SKM-1 treated with dmso at 0.1 percent for 144 hours (cell line): ENCODE measurements at regions not wholly inside any gene's neighbourhood (a gene's known extent, or its start where the extent isn't known, plus 50 kb on each side); places are given as distances from the start of the nearest gene placed in this dataset.
"Not testable (repeated sequence)": the region's sequence is repeated elsewhere in the genome, so short reads cannot be mapped to it uniquely, and the experiment has no call there.

ENCODE experiments used
- DNase-seq: peaks from one replicate; lab custom pipeline; 2025; ENCODE audit not compliant: unreplicated experiment; lab: John Stamatoyannopoulos, UW

- DNase-seq = no peak
Observed at GRCh38 chr5:2158767-2159166, 276.0 kb upstream of the IRX4 start.

GRCh38 chr5:2158109-2158508, 275.4 kb upstream of the IRX4 start:
- no peak for DNase-seq

DNA sequence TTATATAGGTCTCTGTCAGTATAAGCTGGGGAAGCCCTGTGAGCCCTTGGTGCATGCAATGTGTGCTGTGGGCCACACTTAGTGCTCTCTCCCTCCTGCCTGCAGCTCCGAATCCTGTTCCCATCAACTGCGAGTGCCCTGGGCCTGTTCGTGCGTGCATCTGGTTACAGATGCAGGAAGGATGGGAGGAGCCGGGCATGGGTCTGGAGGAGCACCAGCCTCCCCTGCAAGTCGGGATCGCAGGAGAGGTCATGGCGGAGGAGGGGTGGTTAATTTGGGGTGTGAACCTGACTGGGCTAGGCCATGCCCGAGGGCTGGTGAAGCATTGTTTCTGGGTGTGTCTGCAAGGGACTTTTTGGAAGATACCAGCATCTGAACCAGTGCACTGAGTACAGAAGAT, 274.6 kb upstream of the IRX4 start:
- no peak for DNase-seq

GRCh38 chr5:2156358-2157059, 273.8 kb upstream of the IRX4 start:
- no peak for DNase-seq

GRCh38 chr5:2155556-2155955, 272.8 kb upstream of the IRX4 start:
- no peak for DNase-seq

GRCh38 chr5:2153802-2154201, 271.1 kb upstream of the IRX4 start:
- no peak for DNase-seq

DNA sequence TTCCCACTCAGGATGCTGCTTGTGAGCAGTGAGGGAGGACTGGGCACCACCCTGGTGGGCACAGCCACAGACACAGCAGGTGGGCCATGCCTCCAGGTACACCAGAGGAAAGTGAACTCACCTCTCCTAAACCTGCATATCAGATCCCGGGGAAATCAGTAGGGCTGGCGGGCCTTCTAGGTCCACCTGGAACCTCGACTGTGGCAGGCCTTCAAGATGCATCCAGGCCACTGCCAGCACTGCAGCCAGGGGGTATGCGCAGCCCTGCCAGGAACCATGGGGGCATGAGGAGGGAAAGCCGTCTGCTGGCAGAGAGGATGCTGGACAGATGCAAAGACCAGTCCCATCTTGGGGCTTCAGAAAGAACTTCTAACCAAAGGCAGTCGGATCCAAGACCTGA, 270.6 kb upstream of the IRX4 start:
- no peak for DNase-seq

- DNase-seq = not testable (repeated sequence)
Observed at GRCh38 chr5:2151301-2151888, 268.7 kb upstream of the IRX4 start.

GRCh38 chr5:2149195-2149539, 266.4 kb upstream of the IRX4 start:
- no peak for DNase-seq

- no peak for DNase-seq
Observed at GRCh38 chr5:2148312-2149194, 265.8 kb upstream of the IRX4 start.

DNA sequence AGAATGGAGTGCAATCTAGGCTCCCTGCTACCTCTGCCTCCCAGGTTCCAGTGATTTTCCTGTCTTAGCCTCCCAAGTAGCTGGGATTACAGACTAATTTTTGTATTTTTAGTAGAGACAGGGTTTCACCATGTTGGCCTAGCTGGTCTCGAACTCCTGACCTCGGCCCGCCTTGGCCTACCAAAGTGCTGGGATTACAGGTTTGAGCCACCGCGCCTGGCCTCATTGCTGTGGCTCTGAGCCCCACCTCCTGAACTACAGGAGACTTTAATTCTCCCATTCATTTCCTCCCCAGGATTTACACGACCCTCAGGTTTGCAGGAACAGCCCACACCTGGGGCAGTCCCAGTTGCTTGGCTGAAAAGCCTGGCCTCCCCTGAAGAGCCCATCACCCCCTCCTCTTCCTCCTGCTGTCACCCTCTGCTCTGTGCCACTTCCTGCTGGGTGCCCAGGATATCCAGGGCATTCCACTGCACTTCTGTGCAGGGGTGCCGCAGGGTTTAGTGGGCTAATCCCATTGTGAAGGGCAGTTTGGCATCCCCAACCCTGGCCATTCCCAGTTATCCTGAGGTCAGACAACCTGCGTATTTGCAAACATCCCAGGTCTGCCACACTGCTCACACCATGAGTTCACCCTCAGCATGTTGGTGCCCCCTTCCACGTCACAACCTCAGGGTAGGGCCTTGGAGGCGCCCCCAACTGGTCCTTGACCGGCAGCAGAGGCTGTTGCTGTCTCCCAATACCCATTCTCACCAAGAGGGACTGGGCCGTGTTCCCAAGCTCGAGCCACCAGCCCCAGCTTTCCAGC, 265.0 kb upstream of the IRX4 start:
- DNase-seq = no peak

DNA sequence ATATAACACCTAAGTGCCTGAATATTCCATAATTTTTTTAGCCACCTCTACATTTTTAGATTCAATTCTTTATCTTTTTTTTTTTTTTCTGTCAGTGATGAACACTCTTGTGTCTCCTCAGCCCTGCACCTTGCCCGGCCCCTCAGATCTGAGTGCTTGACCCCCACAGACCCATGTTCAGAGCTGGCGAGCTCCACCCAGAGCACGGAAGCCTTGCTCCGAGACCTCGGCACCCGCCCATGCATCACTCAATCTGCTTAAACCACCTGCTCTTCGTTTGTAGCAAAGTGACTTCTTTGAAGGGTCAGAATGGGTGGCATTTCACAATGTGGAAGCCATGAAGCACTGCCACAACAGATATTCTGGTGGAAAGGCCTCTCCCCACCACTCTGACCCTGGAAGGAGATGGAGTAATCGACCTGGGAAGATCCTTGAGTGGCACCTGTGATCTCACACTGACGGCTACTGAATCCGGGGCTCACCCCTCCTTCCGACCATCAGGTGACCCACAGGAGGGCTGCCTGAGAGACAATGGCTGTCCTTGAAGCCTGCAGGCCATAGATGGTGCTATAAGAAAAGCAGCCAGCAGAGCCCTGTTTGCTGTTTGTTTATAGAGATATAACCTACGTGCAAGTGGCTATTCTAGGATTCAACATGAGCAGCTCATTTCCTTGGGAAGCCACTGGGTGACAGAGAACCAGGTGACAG, 261.1 kb upstream of the IRX4 start:
- no peak for DNase-seq

DNA sequence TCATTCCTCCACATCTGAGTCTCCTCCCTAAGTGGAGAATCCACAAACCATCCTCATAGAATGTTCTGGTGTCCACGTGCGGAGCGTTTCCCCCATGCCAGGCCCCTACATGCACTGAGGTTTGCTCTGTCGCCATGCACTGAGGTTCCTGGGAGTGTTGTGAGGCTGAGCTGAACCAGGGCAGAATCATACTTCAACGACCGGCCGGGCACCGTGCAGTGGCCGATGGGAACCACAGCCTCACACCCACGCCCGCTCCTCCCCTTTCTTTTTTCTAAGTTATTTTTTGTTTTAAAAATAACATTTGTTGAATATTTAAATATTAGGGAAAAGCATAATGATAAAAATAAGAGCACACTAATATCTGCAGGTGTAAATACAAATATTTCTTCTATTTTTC, 260.4 kb upstream of the IRX4 start:
- no peak for DNase-seq

DNA sequence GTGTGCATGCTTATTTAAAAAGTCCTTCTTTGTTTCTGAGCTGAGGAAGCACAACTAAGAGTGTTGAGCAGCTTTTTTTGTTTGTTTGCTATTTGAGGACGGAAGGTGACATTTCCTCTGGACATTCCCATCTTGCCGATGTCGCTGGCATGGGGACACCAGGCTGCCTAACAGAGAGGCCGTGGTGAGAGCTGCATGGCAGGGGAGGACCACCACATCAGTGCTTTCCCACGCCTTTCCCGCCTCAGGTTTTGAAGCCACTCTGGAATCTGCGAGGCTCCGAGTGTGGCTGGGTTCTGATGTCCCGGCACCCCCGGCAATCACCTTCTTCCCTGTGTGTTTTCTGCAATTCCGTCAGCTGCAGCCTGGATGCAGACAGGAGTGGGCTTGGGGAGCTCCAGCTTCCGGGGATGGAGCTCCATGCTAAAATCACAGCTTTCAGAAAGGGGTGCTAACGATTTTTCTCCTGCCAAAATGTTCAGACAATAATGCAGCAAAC, 259.8 kb upstream of the IRX4 start:
- no peak for DNase-seq

GRCh38 chr5:2141254-2142000, 258.7 kb upstream of the IRX4 start:
- DNase-seq = no peak

DNA sequence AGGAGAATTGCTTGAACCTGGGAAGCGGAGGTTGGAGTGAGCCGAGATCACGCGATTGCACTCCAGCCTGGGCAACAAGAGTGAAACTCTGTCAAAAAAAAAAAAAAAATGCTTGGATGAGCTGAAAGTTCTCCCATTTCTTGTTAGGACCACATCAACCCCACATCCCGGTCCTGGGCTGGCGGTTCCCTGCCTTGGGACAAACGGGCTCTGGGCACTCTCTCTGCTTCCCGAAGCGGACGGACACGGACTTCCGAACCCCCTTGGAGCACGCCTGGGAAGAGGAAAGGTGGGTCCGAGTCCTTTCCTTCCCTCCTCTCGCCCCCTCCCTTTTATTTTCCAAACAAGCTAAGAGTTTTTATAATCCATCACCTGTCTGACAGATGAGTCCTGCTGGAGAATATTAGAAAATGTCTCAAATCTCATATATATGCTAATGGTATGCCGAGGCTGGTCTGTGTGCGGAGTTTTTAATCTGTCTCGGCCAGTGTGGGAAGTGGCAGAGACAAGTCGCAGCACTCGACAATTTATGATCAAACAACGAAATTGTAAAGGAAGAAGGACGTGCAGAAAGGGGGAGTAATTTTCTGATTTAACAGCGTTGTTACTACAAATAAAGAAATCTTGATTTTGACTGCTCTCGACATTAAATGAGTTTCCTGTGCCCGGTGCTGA, 257.9 kb upstream of the IRX4 start:
- DNase-seq = no peak

DNA sequence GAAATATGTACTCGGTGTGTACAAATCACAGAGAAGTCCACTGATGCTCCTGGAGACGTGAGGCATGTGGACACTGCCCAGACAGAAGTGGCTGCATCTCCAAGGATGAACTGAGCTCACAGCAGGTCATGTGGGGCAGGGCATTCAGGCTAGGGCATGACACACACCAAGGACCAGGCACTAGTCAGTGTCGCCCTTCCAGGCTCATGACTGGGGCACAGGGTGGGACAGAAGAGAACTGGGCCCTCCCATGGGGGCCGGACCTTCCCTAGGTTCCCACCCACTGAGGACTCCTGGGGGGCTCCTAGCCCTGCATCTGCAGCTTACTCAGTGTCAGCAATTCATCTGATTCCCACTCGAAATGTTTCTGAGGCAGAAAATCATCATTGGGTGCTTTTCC, 256.8 kb upstream of the IRX4 start:
- DNase-seq = no peak

DNA sequence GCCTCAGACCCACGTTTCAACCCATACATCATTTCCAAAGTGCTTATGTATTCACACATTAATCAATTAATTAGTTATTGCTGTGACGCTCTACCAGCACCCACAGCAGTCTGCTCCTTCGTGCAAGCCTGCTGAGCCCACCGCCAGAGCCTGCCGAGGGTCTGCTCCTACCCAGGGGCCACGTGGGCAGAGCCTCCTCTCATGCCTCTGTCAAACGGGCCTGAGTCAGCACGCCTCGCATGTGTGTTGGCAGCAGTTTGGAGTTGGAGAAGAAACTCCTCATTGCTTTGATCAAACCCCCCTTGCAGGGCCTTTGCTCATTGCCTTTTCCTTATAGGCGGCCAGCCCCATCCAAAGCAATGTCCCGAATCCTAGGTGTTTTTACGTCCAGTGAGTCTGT, 256.2 kb upstream of the IRX4 start:
- DNase-seq = no peak

DNA sequence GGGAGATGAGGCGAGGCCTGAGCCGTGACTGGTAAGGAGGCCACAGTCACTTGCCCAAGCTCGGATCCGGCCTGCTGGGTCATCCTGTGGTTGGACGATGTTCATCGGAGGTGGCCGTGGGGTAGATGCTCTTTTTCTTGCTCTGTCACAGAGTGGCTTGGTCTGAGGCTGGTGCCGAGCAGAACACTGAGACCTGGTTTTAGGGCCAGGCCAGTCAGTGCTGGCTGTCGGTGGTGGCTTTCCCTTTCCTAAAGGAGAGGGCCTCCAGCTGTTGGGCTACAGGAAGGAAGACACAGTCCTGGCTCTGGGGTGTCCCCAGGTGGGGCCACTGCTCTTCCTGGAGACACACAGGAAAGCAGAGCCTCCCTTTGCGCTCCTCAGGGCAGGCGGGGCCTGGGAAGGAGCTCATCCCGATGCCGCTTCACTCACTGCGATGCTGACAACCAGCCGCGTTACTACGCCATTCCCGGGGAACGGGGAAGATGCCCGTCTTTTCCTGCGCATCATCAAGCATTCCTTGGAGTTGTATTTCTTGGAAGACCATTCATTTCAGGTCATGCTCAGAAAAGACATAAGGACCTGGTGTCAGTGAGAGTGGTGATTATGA, 254.8 kb upstream of the IRX4 start:
- no peak for DNase-seq
